Neural progenitor cell (in vitro differentiated cells): ENCODE measurements at regions not wholly inside any gene's neighbourhood (a gene's known extent, or its start where the extent isn't known, plus 50 kb on each side); places are given as distances from the start of the nearest gene placed in this dataset.

ENCODE experiments used
- CTCF ChIP-seq: fragments of 200-600 bp; sonication (generic); IDR thresholded peaks from 2 replicates; pipeline ENCODE4 v1.5.1; 2017; ENCODE audit warnings: antibody characterized with exemption, mild to moderate bottlenecking
- EZH2 ChIP-seq: fragments of 200-600 bp; sonication (generic); IDR thresholded peaks from 2 replicates; pipeline ENCODE4 v1.6.1; 2017; ENCODE audit warnings: antibody characterized with exemption, mild to moderate bottlenecking, moderate library complexity
- EZH2phosphoT487 ChIP-seq: fragments of 200-600 bp; sonication (generic); IDR thresholded peaks from 2 replicates; pipeline ENCODE4 v1.6.1; 2017; ENCODE audit warnings: antibody characterized with exemption

GRCh38 chr17:72400863-72401262, 280.0 kb downstream of the SOX9 start:
- TF ChIP-seq CTCF = no peak
- TF ChIP-seq EZH2 = no peak
- TF ChIP-seq EZH2phosphoT487 = no peak
